HG03066 (cell line): ENCODE measurements at regions not wholly inside any gene's neighbourhood (a gene's known extent, or its start where the extent isn't known, plus 50 kb on each side); places are given as distances from the start of the nearest gene placed in this dataset.
"Not testable (repeated sequence)": the region's sequence is repeated elsewhere in the genome, so short reads cannot be mapped to it uniquely, and the experiment has no call there.

Experiments
- ATAC-seq: cut with Tn5 transposase; IDR thresholded peaks from one replicate; pipeline ENCODE4 v1.9.1; 2021; ENCODE audit warnings: low read depth; ENCODE audit not compliant: unreplicated experiment

DNA sequence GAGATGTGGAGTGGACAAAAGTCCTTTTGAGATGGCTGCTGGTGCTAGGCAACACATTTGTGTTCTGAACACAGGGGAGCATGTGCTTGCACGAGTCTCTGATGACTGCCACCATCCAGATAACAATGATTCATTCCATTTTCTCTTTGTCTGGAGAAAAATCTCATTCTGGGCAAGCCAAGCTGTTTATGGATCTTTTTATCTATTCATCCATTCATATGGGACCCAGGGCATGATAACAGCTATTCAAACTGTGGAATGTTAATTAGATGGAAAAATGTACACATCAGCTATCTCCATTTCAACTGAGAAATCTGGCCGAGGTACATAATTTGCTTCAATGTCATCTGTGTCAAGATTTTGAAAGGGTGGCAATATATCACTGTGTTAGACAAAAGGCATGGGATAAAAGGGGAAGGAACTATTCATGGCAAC is 117.5 kb upstream of the ZBED5 start:
- no peak for ATAC-seq

DNA sequence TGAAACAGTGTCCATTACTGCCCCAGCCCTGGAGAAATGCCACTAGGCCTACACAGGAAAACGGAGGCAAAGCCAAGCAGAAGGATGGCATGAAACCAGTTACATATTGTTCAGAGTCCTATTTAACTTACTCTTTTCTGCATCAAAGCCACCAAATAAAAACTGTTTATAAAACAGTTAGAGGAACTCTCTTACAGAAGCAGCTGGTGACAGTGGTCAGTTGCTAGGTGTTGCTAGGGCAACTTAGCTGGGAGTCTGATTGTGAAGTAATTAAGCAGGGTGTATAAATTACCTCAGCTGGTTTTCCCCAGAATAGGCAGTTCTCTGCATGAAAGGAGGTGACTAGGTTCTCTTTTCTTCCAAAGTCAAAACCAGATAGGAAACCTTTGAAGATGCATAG is 115.6 kb upstream of the ZBED5 start:
- no peak for ATAC-seq

DNA sequence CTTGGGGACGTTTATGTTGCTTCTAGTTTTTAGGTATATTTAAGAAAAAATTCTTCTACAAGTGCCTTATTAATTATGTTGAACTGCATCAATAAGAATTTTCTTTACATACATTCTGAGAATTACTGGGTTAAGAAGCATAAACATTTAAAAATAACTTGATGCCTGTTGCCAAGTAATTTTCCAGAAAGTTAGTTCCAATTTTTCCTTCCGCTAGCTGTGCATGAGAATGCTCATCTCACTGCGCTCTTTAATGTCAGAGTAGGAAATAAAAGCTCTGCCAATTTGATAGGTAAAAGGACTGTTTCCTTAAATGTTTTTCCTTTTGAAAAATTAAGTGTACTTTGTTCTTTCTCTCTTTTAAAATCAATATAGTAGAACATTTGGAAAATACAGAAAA is 113.1 kb upstream of the ZBED5 start:
- no peak for ATAC-seq

DNA sequence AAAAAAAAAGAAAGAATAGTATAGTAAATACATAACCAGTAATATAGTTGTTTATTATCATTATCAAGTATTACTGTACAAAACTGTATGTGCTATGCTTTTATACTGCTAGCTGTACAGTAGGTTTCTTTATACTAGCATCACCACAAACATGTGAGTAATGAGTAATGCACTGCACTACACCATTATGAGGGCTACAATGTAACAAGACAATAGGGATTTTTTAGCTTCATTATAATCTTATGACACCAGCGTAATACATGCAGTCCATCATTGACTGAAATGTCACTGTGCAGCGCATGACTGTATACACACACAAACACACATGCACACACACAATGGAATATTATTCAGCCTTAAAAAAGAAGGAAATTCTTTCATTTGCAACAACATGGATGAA is 111.5 kb upstream of the ZBED5 start:
- ATAC-seq: no peak

DNA sequence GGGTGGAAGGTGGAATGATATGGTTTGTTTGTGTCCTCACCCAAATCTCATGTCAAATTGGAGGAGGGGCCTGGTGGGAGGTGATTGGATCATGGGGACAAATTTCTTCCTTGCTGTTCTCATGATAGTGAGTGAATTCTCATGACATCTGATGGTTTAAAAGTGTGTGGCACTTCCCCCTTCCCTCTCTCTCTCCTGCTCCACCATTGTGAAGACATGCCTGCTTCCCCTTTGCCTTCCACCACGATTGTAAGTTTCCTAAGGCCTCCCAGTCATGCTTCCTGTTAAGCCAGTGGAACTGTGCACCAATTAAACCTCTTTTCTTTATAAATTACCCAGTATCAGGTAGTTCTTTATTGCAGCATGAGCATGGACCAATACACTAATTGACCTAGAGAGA is 99.0 kb upstream of the ZBED5 start:
- ATAC-seq: not testable (repeated sequence)

DNA sequence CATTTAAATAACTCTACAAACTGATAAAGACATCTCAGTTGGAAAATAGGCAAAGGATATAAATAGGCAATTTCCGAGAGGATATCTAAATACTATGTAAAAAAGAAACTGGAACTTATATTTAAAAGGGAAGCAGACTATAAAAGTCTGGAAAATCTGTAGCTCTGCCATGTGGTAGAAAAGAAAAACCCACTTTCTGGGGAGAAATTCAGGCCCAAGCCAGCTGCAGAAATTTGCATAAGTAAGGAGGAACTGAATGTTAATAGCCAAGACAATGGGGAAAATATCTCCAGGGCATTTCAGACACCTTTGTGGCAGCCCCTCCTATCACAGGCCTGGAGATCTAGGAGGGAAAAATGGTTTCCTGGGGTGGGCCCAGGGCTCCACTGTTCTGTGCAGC is 97.8 kb upstream of the ZBED5 start:
- ATAC-seq: no peak

DNA sequence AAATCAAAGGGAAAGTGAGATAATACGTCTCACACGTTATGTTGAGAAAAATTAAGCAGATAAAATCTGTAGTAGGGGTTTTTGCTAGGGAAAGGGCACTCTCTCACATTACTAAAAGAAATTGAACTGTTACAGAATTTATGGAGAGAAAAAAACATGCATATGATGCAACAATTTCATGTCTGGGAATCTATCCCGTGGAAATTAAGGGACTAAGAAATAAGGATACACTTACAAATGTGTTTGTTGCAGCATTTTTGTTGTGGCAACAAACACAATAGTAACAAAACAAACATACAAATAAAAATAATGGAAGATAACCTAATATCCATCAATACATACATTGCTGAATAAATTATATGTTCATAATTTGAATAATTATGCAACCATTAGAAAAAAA is 96.3 kb upstream of the ZBED5 start:
- no peak for ATAC-seq

DNA sequence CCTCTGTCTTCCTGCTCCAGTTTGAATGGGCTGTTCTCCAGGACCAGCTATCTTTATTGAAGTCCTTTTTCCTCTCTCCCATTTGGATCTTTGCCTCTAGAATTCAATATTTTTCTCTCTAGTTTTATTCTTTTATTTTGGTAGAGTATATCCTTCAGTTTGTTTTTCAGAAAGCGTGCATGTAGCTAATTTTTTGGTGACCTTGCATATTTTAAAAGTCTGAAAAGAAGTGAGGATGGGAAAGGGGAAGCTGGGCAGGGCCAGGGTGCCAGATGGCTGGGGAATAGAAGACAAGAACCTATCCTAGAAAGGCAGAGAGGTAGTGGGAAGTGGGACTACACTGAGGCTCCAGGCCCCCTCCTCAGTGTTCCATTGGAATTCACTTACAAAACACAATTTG is 95.0 kb upstream of the ZBED5 start:
- ATAC-seq: no peak

DNA sequence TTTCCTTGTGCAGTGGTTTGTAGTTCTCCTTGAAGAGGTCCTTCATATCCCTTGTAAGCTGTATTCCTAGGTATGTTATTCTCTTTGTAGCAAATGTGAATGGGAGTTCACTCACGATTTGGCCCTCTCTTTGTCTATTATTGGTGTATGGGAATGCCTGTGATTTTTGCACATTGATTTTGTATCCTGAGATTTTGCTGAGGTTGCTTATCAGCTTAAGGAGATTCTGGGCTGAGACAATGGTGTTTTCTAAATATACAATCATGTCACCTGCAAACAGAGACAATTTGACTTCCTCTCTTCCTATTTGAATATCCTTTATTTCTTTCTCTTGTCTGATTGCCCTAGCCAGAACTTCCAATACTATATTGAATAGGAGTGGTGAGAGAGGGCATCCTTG is 90.1 kb upstream of the ZBED5 start:
- ATAC-seq: not testable (repeated sequence)

DNA sequence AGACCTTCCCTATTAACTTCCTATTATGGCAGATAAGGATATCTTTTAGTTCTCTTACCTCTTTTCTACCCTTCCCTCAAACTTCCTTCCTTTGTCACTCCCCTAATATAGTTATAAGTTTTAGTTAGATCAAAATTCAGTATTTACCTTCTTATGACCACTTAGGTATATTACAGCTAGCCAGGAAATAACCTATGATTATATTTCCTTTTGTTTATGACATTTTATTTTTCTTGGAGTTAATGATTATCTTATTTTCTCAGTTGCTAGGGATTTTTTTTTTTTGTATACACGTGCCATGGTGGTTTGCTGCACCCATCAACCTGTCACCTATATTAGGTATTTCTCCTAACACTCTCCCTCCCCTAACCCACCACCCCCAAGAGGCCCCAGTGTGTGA is 88.2 kb upstream of the ZBED5 start:
- ATAC-seq: no peak

DNA sequence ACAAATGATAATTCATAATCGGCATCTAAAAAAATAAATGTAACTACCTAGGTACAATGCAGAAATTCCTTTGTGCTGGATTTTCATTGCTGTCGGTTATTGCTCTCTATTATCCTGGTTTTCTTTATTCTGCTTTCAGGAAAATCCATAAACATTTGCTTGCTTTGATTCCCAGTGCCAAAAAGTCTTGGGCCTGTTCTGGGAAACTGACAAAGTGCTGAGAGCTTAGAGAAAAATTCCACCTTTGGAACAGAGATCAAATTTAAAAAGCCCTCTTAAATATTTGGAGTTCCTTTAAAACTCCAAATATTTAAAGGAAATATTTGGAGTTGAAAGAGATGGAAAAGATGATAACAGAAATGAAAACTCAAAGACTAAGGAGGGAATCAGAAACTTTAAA is 87.3 kb upstream of the ZBED5 start:
- ATAC-seq: no peak

DNA sequence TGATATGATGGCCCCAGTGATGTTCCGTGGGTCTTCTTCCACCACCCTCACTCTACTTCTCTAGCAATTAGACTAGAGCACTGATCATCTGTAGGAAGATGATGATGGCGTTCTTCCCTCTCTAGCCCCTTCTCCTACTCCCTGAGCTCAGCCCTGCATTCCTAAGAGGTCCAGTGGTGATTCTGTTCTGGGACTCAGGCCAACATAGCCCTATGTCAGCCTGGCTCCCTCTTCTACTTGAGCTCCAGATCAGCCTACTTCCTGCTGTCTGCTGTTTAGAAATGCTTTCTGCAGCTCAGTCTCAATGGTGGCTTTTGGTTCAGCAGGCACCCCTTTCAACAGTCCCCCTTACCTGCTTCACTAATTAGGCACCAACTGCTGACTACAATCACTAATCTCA is 86.1 kb upstream of the ZBED5 start:
- ATAC-seq: no peak

DNA sequence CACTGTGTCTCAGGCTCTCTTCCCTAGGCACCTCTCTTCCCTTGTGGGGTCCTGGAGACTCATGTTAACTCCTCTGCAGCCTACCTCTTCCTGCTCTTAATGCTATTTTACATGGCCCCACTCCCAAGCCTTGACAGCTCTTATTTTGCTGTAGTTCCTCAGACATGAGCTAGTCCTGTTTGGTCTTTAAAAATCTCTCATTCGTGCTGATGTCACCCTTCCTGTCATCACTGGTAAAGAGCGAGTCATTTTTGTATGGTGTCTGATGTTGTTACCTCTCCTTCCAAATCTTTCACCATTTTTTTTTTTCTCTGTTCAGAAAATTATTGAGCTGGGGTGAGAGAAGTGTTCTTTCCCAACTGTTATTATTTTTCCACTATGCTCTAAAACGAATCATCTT is 84.8 kb upstream of the ZBED5 start:
- ATAC-seq: no peak

DNA sequence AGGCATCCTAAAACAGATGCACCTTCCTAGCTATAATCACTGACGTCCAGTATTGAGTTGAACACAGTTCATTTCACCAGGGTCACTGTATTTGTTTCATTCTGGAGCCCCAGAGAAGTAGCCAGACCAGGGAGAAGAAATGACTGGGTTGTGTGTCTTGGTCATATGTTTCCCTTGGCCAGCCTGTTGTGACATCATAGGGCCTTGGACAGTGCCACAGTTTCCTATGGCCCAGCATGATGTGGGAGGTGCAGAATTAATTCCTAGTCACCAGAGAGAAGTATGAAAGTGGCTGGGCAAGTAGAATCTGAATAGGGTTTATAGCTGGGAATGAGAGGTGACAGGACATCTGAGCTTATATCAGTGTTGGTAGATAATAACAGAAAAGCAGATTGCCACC is 84.0 kb upstream of the ZBED5 start:
- ATAC-seq: no peak

DNA sequence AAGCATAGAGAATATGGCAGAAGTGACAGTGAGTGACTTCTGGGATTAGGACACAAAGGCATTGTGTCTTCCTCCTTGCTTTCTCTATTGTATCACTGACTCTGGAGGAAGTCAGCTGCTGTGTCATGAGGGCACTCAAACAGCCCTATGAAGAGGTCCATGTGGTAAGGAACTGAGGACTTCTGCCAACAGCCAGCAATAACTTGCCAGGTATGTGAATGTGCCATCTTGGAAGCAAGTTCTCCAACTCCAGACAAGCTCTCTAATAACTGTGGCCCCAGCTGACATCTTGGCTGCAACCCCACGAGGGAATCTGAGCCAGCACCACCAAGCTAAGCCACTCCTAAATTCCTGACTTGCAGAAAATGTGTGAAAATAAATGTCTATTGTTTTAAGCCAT is 83.6 kb upstream of the ZBED5 start:
- ATAC-seq: no peak

DNA sequence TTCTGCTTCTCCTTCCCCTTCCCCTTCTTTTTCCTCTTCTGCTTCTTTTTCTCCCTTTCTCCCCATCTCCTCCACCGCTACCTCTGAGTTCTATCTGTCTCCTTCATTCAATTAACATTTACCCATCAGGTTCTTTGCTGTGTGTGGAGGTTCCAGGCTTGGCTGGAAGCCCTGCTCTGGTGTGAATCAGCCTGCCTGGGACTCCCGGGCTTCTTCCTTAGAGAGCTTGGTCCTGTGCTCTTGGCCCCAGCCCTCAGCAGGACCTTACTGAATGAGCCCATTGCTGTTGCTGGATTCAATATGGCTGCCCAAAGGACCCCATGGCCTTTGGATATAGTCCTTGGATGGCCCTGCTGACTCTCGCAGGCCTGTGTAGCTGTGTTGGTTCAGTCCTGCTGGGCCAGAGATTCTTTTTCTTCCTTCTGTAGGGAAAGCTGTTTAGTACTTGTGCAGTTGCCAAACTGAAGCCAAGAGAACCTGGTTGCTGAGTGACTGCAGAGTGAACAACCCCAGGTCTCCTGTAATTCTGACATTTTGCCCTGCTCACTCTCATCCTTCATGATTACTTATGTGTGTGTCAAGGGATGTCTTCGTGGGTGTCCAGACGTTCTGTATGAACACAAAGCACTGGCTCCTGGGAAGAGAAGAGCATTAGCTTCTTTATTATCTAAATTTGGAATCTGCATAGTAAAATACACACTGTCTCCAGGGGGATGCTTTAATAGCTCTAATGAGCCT is 81.0 kb upstream of the ZBED5 start:
- ATAC-seq: no peak

DNA sequence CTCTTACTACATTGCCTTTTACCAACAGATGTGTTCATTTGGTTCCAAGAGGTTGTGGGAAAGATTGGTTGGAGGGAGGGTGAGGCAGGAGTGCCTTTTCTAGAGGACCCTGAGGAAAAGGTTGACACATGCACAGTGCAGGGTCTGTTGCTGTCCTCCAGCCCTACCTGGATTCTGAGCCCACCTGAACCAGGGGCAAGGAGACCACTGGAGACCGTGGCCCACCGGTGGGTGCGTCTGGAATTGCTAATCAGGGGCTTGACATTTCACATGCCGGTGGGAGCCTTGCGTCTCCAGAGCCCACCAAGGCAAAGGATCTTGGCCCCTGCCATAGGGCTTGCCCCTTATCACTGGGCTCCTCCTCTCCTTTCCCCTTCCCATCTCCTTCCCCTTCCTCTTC is 80.4 kb upstream of the ZBED5 start:
- ATAC-seq: no peak

DNA sequence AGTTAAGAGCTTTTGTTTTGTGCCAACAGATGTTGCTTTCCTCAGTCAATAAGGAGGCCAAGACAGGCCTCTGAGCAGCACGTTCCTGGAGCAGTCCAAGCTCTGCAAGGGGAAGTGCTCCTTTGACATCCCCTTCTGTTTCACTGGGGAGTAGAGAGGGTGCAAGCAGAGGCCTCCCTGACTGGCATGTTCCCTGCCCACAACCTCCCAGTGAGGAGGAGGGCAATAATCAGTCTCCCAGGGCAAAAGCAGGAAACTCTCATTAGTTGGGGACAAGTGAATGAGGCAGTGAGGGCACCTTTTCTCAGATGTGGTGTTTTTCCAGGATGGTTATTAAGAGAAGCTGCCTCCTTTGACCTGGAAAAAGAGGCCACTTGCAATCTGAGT is 79.5 kb upstream of the ZBED5 start:
- no peak for ATAC-seq

DNA sequence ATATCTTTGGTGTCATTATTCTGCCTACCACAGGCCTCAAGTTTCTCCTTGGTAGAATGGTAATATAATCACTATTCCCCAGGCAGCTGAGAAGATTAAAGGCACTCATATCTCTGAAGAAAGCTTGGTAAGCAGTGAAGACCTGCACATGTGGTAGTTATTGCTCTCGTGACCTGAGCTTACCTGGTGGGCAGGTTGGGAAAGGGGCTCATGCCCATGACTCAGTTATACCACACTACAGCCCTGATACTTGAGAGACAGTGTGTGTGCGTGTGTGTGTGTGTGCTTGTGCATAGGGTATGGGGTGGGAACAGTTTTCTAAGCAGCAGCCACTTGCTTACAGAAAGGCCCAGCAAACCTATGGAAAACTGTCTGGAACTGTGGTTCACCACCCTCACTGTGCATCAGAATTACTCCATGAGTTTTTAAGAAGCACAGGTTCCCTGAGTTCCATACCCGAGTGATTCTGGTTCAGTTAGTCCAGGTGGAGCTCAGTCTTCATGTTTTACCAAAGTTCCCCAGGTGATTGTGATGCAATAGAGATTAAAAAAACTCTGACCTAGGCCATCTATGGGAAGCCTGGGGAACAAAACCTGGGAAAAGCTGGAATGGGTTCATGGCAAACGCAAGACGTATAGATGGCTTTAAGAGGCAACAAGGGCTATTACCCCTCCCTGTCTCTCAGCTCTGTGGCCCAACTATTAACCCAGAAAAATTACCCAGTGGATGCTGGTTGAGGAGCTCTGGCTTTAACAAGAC is 79.0 kb upstream of the ZBED5 start:
- ATAC-seq: no peak

DNA sequence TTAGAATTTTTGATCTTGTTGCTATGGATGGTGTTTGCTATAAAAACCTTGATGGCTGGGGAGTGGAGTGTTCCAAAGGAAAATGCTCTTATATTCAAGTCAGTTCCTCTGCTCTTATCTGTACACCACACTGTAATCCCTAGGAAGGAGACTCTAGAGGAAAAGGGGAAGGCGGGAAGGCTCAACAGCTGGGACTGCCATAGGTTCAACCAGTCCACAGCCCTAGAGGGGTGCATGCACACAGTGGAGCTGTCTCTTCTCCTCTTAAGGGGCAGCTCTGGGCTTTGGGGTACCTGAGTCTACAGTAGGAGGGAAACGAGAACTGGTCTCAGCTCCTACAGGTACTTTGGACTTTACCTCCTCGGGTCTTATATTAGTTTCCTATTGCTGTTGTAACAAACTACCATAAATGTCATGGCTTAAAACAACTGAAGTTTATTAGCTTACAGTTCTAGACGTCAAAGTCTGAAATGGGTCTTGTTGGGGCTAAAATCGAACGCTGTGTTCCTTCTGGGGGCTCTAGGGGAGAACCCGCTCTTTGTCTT is 77.2 kb upstream of the ZBED5 start:
- no peak for ATAC-seq

DNA sequence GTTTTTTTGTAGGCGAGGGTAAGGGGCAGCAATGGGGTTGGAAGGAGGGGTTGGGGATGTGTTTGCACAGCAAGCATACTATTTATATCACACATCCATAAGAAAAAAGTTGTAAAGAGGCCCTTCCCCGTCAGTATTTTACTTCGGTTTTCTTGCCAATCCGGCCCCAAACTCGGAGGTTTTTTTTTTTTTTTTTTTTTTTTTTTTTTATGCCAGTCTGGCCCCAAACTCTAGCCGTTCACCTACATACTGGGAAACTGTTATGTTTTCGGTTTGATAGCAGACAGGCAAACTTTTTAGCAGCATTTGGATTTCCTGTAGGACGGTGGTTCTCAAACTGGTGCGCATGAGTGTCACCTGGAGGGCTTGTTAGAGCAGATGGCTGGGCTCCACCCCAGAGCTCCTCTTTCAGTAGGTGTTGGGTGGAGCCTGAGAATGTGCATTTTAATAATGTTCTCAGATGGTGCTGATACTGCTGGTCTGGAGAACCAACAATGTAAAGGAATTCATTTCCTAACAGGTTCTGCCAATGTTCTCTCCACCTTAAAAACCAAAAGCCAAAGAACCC is 76.5 kb upstream of the ZBED5 start:
- no peak for ATAC-seq
